ENCODE measurements at regions not wholly inside any gene's neighbourhood (a gene's known extent, or its start where the extent isn't known, plus 50 kb on each side); places are given as distances from the start of the nearest gene placed in this dataset.
"Not testable (repeated sequence)": the region's sequence is repeated elsewhere in the genome, so short reads cannot be mapped to it uniquely, and the experiment has no call there.

GRCh38 chr7:124101173-124101768 is 68.4 kb upstream of the TMEM229A start:
- no peak for DNase-seq

DNA sequence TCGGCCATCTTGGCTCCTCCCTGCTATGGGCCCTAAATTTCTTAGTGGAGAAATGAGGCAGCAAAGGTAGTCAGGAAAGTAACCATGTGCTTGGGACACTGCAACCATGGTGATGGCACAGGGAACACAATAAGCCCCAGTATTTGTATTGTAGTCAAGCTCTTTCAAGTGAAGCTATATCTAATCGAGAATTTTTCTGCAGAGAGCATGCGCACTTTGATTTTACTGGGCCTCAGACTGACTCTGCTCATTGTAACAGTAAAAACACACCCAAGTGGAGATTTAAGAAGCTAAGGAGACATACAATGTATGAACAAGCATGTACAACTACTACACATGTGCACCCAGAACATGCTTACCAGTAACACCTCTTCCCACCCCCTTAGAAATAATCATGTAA is 67.3 kb upstream of the TMEM229A start:
- DNase-seq = no peak

GRCh38 chr7:124099585-124099984 is 66.7 kb upstream of the TMEM229A start:
- not testable (repeated sequence) for DNase-seq

GRCh38 chr7:124089621-124090020 is 56.8 kb upstream of the TMEM229A start:
- no peak for DNase-seq

GRCh38 chr7:124088590-124088989 is 55.7 kb upstream of the TMEM229A start:
- DNase-seq = no peak

GRCh38 chr7:124086843-124087242 is 54.0 kb upstream of the TMEM229A start:
- no peak for DNase-seq

GRCh38 chr7:124085179-124085578 is 52.3 kb upstream of the TMEM229A start:
- no peak for DNase-seq

GRCh38 chr7:124084024-124084423 is 51.2 kb upstream of the TMEM229A start:
- DNase-seq = no peak
